Activated CD8-positive, alpha-beta memory T cell treated with anti-CD3 and anti-CD28 coated beads for 1 hour (primary cell): ENCODE measurements at regions not wholly inside any gene's neighbourhood (a gene's known extent, or its start where the extent isn't known, plus 50 kb on each side); places are given as distances from the start of the nearest gene placed in this dataset.

Experiments
- DNase-seq, 2 donors: peaks; one replicate each; pipeline ENCODE4 v3.0.0-alpha.2; 2020; ENCODE audit warnings: low read depth in 1 of 2; ENCODE audit errors: extremely low read depth in 1 of 2

DNA sequence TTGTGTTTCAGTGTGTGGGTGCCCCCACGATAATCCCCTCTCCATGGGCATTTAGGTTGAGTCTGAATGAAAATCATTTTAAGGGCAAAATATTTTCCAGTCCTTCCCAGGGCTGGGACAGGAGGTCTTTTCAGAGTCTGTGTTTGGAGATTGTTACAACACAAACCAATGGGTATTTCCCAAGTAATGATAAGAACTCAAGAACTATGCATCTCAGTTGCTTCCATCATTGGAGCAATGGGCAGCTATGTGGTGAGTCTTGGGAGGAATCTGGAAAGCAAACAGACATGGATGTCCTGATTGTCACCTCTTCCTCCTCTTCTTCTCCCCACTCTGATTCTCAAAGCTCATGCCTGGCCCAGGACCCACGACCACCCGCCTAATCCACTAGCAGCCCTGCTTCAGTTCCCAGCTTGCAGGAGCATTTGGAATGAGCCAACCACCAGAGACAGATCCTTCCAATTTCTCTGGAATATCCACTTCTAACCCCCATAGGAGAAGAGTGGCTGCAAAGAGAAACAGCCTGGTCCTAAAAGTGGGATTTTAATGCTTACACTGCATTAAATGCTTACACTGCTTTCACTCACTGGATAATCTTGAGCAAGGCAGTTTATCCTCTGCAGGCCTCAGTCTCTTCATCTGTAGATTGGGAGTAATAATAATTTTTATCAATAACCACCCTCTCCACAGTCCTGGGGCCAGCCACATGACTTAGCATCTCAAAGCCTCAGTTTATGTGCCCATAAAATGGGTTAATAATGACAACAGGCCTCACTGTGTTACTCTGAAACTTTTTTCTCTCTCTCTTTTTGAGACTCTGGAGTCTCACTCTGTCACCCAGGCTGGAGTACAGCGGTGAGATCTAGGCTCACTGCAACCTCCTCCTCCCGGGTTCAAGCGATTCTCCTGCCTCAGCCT, 404.3 kb downstream of the MN1 start:
- DNase-seq, result no peak

DNA sequence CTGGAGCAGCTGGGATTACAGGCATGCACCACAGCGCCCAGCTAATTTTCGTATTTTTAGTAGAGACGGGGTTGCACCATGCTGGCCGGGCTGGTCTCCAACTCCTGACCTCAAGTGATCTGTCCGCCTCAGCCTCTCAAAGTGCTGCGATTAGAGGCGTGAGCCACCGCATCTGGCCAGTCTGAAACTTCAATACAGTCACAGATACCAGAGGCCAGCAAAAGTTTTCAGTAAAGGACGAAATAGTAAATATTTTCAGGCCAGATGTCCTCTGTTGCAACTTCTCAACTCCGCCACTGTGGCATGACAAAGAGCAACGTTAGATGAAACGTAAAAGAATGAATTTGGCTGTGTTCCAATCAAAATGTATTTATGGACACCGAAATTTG, 403.6 kb downstream of the MN1 start:
- no peak for DNase-seq

DNA sequence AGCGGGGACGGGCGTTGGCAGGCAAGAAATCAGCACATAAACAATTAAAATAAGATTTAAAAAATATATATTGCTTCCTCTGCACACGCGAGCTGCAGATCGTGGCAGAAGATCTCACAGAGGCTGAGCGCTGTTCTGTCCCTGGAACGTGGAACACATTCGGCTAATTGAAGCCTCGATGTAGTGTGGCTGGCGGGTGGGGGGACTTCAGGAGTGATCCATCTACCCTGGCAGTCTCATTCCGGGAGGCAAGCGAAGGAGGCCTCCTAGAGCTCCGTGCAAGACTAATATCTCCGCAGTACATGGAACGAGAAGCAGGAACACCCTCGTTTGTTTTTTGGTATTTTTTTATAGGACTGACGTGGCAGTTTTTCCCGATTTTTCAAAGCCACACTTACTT, 402.4 kb downstream of the MN1 start:
- DNase-seq, result no peak

DNA sequence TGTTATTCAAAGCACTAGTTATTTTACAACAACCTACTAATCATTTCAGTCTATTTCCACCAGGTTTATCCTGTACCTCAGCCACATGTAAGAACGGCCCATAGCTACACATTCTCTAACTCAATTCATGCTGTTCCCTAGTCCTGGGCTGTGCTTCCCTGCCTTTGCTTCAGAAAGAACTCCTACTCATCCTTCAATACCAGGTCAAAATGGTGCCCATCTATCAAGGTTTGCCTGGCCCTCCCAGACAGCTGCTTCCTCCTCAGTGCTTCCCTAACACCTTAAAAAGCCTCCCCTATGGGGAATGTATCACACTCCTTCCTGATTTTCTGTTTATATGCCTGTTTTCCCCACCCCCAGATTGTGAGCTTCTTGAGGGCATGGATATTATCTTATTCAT, 400.7 kb downstream of the MN1 start:
- DNase-seq, result no peak

DNA sequence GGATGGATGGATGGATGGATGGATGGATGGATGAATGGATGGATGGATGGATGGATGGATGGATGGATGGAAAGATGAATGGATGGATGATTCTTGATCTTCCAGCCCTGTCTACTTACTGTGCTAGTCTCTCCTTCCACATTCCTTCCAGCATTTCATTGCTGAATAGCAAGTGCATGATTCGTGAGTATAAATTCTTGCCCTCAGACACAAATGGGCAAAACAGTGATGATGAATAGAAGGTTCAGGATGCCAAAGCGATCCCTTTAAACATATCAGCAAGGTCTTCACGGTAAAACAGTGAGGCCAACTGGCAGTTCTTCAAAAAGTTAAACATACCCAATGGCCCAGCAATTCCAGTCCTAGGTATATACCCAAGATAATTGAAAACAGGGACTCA, 400.2 kb downstream of the MN1 start:
- DNase-seq, result no peak

DNA sequence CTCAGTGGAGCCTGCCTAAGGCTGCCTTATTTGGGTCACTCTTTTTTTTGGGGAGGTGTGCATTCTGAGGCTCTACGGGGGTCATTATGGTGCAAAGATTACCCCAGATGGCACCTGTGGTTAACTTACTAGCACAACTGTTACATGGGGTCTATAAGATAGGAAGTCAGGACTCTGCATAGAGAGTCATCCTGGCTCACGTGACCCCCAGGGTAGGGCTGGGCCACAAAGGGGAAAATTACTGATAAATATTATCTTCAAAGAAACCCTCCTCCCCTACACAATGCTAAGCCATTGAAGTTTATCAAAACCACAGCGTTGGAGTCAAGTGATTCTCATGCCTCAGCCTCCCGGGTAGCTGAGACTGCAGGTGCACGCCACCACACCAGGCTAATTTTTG, 397.1 kb downstream of the MN1 start:
- DNase-seq, result no peak

DNA sequence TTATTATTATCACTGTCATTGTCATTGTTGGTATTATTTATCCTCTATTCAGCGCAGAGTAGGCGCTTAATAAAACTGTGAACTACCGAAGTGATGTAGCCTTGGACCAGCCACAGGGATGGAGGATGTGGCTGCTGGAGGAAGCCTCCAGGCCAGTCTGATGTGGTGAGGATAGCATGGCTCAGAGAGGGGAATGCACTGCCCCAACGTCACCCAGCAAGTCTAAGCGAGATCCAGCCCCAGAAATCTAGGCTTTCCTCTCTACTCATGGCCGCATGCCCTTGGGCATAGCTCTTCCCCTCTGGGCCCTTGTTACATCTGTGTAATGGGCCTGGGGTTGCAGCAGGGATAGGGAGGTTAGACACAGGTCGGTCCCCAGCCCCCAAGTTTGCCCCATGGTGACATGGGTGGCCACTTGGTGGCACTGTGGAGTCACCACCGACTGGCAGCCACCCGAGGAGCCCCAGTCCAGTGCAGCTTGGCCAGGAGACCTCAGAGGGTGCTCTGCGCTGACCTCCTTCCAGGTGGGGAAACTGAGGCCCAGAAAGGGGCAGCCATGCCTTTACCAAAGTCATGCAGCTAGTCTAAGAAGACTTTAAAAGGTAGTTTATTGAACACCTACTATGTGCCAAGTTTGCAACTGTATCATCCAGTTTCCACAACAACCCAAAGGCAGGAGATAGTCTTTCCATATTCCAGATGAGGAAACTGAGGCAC, 395.7 kb downstream of the MN1 start:
- no peak for DNase-seq

DNA sequence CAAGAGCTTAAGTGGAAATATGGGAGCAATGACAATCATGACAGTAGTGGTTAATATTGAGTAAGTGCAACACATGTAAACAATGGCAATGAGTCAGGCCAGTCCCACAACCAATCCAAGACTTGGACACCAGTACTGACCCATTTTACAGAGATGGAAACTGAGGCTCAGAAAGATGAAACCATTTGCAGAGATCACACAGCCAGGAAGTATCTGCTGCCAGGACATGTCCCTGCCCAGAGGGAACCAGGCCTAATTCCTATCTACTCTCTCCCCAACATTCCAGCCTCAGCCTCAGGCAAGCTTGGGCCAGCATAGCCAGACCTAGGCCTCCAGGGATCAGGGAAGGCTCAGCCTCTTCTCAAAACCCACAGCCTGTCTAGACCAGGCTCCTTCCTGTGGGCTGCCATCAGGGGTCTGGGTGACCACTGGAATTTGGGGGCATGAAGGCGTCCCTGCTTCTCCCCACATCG, 395.1 kb downstream of the MN1 start:
- DNase-seq, result no peak

DNA sequence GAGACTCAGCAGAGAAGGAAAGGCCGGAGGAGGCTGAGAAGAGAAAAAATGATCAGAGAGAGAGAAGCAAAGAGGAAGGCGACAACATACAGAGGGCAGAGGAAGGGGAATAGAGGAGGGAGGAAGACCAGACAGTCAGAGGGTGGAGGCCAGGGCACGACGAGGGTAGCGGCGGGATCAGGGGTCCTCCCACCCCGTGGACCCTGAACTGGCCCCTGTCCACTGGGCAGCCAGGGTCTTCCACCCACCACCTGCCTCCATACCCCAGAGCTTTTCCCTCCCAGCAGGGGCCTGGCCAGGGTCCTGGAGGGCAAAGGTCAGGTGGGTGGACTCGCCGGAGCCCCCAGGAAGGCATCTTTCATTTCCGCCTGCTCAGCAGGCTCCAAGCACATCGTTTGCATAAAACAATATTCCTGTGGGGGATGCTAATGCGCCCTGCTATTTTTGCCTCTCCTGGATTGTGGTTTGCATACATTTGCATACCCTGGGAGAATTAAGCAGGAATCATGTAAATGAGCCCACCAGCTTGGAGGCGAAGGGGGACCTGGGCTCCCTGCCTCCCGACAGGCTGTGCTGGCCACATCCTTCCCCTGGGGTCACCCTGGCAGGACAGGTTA, 394.1 kb downstream of the MN1 start:
- no peak for DNase-seq

DNA sequence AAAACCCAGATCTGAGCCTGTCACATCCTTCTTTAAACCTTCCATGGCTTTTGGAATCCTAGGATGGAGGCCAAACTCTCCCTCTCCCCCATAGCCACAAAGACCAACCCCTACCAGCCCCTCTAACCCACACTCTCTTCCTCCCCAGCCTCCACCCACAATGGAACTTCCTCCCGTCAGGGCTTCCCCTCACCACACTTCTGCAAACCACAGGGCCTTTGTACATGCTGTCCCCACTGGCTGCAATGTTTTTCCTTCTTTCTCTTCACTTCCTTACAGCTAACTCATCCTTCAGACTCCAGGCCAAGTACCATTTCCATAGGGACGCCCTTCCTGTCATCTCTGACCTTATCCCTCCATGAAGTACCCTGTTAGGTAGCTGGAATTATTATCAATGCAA, 393.5 kb downstream of the MN1 start:
- no peak for DNase-seq

DNA sequence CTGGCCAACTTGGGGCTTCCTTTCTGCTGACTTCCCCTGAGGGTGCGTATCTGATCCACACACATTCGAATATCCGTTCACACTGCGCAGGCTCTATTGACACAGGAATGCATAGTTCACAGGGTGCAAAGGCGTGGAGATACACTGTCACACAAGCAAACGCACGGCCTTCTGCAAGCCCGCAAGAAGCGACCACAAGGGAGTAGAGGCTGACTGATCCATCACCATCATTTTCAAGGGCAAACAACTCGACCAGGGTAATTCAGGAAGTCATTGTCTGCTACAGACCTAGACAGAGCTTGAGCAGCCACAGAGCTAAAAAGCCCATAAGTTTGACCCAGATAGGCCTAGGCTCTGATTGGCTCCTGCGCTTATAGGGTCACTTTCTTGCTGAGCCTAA, 392.3 kb downstream of the MN1 start:
- DNase-seq, result no peak

DNA sequence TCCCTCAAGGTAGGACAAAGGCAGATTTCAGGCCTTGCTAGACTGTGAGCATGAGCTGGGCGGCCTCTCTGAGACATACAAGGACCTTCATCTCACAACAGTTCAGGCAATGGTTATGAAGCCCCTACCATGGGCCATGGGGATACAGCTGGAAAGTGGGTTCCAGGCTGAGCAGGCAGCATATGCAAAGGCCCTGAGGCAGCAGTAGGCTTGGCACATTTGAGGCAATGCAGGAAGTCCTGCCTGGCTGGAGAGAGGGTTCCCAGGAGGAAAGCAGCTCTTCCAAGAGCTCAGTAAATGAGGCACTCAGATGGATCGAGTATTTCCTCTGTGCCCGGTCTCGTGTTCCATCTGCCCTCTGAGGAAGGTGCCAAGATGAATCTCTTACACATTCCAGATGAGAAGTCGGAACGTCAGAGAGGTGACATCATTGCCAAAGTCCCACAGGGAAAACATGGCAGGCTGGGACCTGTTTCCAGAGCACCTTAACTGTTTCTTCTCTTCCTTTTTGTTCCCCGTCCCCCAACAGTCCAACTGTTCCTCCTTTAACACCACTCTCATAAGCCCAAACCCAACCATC, 388.6 kb downstream of the MN1 start:
- no peak for DNase-seq

DNA sequence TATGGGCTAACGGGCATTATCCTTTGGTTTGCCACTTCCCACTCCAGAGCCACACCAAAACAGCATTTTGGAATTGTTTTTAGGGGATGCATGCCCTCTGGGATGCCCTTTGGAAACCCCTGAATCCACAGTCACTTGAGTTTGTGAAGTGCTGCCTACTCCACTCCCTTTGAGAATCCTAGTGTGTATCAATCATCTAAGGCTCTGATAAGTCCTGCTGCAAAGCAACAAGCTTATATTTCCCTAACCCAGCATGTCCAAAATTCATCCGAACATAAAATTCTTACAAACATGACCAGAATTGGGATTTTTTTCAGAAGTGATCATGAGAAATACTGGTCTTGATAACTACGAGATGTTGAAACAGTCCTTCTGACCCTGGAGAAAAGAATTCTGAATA, 387.9 kb downstream of the MN1 start:
- DNase-seq, result no peak

DNA sequence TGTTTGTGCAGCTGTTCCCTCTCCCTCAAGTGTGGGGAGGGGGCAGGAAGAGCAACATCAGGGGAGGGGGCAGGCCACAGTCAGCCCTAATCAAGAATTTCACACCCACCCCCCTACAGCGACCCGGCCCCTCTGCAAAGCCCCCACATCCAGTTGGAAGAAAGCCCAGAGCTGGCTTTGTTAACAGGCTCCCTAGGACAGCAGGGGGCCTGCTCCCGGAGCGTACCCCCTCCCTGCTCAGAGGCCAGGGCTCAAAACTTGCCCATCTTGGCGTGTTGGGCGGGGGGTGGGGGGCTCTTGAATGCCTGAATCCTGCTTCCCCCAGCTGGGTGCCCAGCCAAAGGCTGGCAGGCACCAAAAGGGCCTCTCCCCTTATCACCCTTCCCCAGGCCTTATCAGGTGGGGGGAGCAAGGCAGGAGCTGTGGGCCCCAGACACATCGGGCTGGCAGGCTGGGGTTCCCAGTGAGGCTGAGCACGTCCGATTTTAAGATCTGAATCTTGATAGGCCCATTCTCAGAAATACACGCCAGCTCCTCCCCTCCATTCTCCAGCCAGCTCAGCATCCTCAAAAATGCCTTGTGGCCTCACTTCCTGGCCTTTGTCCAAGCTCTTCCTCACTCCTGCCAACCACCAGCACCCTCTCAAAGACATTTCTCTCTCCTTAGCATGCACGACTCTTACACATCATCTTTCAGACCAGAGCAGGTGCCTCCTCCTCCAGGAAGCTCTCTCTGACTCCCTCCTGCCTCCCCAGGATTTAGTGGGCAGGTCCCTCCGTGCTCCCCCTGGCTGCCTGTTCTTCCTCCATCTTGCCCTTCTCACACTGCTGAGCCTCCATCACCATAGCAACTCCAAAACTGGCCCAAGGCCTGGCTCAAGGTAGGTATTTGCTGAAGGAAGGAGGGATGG, 384.8 kb downstream of the MN1 start:
- DNase-seq, result no peak

DNA sequence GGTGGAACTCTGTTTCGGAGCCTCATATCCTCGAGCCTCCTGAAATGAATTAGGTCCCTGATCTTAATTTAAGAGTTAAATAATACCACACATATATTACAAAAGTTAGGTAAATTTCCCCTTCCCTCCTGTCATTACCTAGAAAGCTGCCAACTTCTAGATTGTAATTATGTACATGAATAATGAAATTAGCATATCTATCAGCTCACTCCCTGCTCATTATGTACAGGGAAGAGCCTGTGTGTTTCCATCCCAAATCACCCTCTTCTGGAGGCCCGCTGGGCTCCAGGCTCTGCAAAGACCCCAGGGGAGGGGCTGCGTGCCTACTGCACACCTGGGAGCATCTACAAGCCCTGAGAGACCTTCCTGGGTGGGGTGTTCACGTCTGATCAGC, 384.1 kb downstream of the MN1 start:
- no peak for DNase-seq

DNA sequence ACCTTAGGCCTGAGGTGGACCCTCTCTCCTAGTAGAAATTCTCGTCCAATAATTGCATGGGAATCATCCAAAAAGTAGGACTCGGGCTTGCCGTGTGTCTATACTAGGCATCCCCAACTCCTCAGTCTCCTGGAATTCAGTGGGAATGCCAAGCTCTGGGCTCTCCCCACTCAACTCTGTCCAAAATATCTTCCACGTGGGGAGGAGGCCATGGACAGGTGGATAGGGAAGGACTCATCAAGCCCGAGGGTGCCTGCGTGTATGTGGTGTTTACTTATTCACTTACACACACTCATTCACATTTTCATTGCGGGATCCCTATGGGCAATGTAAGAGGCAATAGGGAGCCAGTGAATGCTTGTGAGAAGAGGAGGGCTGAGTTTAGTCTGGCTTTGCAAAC, 383.3 kb downstream of the MN1 start:
- DNase-seq, result no peak

DNA sequence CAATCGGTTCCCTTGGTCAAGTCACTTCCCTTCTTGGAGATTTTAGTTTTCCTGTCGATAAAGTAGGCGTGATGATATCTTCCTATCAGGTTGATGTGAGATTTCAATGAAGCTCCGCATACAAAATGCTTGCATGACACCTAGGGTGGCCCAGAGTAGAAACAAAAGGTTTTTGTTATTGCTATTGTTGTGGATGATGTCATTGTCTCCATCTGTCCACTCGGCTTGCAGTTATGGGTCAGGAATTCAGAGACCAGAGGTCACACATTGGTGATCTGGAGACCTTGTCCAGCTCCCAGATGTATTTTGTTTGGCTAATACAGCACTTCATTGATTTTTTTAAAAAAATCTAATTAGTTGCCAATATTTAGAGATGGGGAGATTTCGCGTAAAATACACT, 382.1 kb downstream of the MN1 start:
- no peak for DNase-seq

DNA sequence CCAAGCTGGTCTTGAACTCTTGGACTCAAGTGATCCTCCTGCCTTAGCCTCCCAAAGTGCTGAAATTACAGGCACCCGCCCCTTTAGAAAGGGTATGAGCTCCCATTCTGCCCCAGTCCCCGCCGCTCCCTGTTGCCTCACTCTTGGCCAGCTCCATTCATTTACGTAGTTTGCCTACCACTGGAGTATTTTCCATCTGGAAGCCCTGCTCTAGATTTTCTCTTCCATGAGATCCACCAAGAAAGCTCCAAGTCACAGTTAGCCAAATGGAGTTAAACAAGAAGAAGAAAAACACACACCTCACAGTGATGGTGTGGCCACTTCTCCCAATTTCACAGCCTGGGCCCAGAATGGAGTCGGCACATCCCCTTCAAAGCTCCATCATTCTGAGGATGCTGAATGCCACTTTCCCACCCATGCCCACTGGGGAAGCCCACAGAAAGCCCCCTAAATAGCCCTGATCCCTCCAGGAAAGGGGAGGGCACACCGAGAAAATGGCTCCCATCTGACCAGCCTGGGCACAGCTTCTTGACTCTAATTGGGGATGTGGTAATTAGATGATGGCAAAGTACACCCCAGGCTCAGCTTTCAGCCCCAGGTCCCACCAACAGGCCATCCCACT, 381.2 kb downstream of the MN1 start:
- no peak for DNase-seq

DNA sequence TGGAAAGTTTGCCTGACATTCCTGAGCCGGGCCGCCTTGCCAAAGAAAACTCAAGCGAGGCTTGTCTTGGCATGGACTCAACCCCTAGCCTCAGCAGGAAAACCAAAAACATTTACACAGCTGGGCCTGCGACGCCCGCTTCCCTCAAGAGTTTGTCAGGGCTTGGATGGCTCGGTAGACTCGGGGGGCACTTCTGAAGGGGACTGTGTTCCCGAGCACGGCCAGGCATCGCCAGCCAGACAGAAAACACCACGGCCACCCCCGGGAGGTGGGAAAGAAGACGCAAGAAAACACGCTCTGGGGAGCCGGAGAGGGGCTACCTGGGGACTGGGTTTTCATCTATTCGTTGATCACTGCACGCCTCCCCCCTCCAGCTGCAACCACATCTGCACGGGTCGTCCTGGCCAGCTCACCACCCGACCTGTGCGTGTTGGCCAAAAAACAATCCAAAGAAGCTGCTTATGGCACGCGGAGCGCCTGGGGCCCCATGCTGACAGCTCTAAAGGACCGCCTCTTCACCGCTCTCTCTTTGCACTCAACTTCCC, 380.7 kb downstream of the MN1 start:
- no peak for DNase-seq

DNA sequence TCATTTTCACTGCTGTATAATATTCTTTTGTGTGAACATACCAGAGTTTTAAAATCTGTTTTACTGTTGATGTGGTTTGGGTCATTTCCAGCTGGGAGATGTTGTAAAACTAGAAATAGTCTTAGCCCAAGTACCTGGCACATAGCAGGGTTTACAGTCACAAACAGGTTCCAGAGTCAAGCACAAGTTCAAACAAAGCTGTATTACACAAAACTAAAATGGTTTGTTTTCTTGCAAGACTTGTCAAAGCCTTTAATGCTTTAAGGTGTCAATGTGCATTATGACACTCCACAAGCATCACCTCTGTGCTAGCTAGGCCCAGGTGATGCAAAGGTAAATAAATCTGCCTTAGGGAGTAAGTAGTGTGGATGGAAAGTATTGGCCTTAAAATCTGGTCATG, 379.1 kb downstream of the MN1 start:
- no peak for DNase-seq
